ENCODE measurements at regions not wholly inside any gene's neighbourhood (a gene's known extent, or its start where the extent isn't known, plus 50 kb on each side); places are given as distances from the start of the nearest gene placed in this dataset.

DNA sequence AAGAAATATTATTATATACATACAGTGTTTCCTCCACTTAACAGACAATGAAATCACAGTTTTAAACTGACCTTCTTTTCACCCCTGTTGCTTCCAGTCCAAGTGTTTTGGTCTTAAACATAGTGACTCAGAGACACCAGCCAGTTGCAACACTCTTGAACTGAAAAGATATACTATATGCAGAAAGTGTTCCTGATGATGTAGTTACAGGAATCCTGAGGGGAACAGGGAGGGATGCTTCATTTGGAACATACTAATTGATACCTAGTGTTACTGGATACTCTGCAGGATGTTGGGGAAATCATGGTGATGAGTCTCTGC lies 420.8 kb downstream of the CCDC91 start:
- TF ChIP-seq, protein P1, sequence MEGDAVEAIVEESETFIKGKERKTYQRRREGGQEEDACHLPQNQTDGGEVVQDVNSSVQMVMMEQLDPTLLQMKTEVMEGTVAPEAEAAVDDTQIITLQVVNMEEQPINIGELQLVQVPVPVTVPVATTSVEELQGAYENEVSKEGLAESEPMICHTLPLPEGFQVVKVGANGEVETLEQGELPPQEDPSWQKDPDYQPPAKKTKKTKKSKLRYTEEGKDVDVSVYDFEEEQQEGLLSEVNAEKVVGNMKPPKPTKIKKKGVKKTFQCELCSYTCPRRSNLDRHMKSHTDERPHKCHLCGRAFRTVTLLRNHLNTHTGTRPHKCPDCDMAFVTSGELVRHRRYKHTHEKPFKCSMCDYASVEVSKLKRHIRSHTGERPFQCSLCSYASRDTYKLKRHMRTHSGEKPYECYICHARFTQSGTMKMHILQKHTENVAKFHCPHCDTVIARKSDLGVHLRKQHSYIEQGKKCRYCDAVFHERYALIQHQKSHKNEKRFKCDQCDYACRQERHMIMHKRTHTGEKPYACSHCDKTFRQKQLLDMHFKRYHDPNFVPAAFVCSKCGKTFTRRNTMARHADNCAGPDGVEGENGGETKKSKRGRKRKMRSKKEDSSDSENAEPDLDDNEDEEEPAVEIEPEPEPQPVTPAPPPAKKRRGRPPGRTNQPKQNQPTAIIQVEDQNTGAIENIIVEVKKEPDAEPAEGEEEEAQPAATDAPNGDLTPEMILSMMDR (conservative IDR thresholded peaks at IDR 0.05; ENCODE audit: low read depth, low read length), result no peak
- DNase-seq (ENCODE audit: low read depth), result peak; percentile 62
- H3K4me3 ChIP-seq (ENCODE audit: low read depth, low read length), result no peak overlapping the region

- H3K4me3 ChIP-seq (ENCODE audit: low read depth, low read length), result no peak overlapping the region
- DNase-seq (ENCODE audit: low read depth), result no peak
- TF ChIP-seq, protein P1 (conservative IDR thresholded peaks at IDR 0.05; ENCODE audit: low read depth, low read length), result no peak
These were observed 421.2 kb downstream of the CCDC91 start for GRCh38 chr12:28611449-28611848.

DNA sequence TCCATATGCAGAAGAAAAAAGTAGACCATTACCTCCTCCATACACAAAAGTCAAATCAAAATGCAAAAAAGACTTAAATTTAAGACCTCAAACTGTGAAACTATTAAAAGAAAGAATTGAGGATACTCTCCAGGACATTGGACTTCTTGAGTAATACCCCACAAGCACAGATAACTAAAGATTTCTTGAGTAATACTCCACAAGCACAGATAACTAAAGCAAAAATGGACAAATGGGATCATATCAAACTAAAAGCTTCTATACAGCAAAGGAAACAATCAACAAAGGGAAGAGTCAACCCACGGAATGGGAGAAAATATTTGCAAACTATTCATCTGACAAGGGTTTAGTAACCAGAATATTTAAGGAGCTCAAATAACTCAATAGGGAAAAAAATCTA lies 427.9 kb downstream of the CCDC91 start:
- TF ChIP-seq, protein P1 (conservative IDR thresholded peaks at IDR 0.05; ENCODE audit: low read depth, low read length), result no peak
- DNase-seq (ENCODE audit: low read depth), result no peak
- no peak overlapping the region for H3K4me3 ChIP-seq (ENCODE audit: low read depth, low read length)

- TF ChIP-seq, protein P1 (conservative IDR thresholded peaks at IDR 0.05; ENCODE audit: low read depth, low read length), result no peak
- no peak for DNase-seq (ENCODE audit: low read depth)
- H3K4me3 ChIP-seq (ENCODE audit: low read depth, low read length), result no peak overlapping the region
These were observed 428.5 kb downstream of the CCDC91 start for GRCh38 chr12:28618772-28619171.

DNA sequence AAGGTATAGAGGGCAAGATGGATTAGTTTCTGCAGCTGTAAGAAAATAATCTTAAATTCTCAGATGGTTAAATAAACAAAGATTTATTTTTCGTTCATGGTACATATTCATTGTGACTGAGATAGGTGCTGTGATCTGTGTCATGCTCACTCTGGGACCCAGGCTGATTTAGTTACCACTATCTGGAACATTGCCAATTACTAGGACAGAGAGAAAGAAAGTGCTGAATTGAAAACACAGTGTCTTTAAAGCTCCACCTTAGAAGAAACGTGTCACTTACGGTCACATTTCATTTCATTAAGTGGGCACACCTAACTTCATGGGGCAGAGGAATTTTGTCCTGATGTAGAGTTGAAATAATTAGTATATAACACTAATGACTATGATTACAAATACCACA lies 430.0 kb downstream of the CCDC91 start:
- no peak for DNase-seq (ENCODE audit: low read depth)
- TF ChIP-seq, protein P1 (conservative IDR thresholded peaks at IDR 0.05; ENCODE audit: low read depth, low read length), result no peak
- H3K4me3 ChIP-seq (ENCODE audit: low read depth, low read length), result no peak overlapping the region

GRCh38 chr12:28622406-28622805 lies 432.1 kb downstream of the CCDC91 start:
- TF ChIP-seq, protein P1 (conservative IDR thresholded peaks at IDR 0.05; ENCODE audit: low read depth, low read length), result no peak
- DNase-seq (ENCODE audit: low read depth), result no peak
- no peak overlapping the region for H3K4me3 ChIP-seq (ENCODE audit: low read depth, low read length)

- no peak for DNase-seq (ENCODE audit: low read depth)
- TF ChIP-seq, protein P1 (conservative IDR thresholded peaks at IDR 0.05; ENCODE audit: low read depth, low read length), result no peak
- H3K4me3 ChIP-seq (ENCODE audit: low read depth, low read length), result no peak overlapping the region
These were observed 436.2 kb downstream of the CCDC91 start for GRCh38 chr12:28626504-28626903.

Measured in epithelial cell of proximal tubule (primary cell).